ENCODE measurements at regions not wholly inside any gene's neighbourhood (a gene's known extent, or its start where the extent isn't known, plus 50 kb on each side); places are given as distances from the start of the nearest gene placed in this dataset.

- TF ChIP-seq, protein P1, sequence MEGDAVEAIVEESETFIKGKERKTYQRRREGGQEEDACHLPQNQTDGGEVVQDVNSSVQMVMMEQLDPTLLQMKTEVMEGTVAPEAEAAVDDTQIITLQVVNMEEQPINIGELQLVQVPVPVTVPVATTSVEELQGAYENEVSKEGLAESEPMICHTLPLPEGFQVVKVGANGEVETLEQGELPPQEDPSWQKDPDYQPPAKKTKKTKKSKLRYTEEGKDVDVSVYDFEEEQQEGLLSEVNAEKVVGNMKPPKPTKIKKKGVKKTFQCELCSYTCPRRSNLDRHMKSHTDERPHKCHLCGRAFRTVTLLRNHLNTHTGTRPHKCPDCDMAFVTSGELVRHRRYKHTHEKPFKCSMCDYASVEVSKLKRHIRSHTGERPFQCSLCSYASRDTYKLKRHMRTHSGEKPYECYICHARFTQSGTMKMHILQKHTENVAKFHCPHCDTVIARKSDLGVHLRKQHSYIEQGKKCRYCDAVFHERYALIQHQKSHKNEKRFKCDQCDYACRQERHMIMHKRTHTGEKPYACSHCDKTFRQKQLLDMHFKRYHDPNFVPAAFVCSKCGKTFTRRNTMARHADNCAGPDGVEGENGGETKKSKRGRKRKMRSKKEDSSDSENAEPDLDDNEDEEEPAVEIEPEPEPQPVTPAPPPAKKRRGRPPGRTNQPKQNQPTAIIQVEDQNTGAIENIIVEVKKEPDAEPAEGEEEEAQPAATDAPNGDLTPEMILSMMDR (IDR thresholded peaks at IDR 0.05; ENCODE audit: insufficient read depth, low read depth, low read length): no peak
- no peak for TF ChIP-seq EZH2 (IDR thresholded peaks at IDR 0.05; ENCODE audit: insufficient read depth, low read length)
Measured at GRCh38 chr3:26208201-26208600, 414.4 kb upstream of the LRRC3B start.

All from astrocyte (in vitro differentiated cells and primary cell).